PC-9 (cell line): ENCODE measurements at regions not wholly inside any gene's neighbourhood (a gene's known extent, or its start where the extent isn't known, plus 50 kb on each side); places are given as distances from the start of the nearest gene placed in this dataset.

ENCODE experiments used
- CTCF ChIP-seq: fragments of 200-600 bp; sonication (generic); conservative IDR thresholded peaks from 2 replicates; pipeline ENCODE4 v1.6.1; 2017; ENCODE audit warnings: mixed run types, antibody characterized with exemption, mild to moderate bottlenecking, moderate library complexity
- EZH2 ChIP-seq: fragments of 200-600 bp; sonication (generic); IDR thresholded peaks from 2 replicates; pipeline ENCODE4 v1.8.0; 2017; ENCODE audit warnings: antibody characterized with exemption, low read depth

GRCh38 chr7:69534461-69535041 is 63.7 kb upstream of the AUTS2 start:
- TF ChIP-seq EZH2 (no peak), CTCF (no peak)
